ENCODE measurements at regions not wholly inside any gene's neighbourhood (a gene's known extent, or its start where the extent isn't known, plus 50 kb on each side); places are given as distances from the start of the nearest gene placed in this dataset.

- no peak for DNase-seq
Observed at GRCh38 chr1:112319371-112320040, 76.5 kb upstream of the CTTNBP2NL start.

GRCh38 chr1:112320058-112320457 lies 76.0 kb upstream of the CTTNBP2NL start:
- DNase-seq: no peak

GRCh38 chr1:112322018-112322417 lies 74.0 kb upstream of the CTTNBP2NL start:
- DNase-seq: no peak

GRCh38 chr1:112322983-112323678 lies 72.9 kb upstream of the CTTNBP2NL start:
- DNase-seq: no peak

GRCh38 chr1:112325504-112325903 lies 70.5 kb upstream of the CTTNBP2NL start:
- no peak for DNase-seq

- no peak for DNase-seq
Observed at GRCh38 chr1:112328600-112328999, 67.4 kb upstream of the CTTNBP2NL start.

GRCh38 chr1:112332176-112333150 lies 63.6 kb upstream of the CTTNBP2NL start:
- no peak for DNase-seq

- DNase-seq: no peak
Observed at GRCh38 chr1:112335351-112335750, 60.7 kb upstream of the CTTNBP2NL start.

GRCh38 chr1:112337028-112337531 lies 58.9 kb upstream of the CTTNBP2NL start:
- no peak for DNase-seq

GRCh38 chr1:112341986-112342385 lies 54.0 kb upstream of the CTTNBP2NL start:
- DNase-seq: no peak

- no peak for DNase-seq
Observed at GRCh38 chr1:112342558-112342957, 53.5 kb upstream of the CTTNBP2NL start.

GRCh38 chr1:112344754-112345423 lies 51.1 kb upstream of the CTTNBP2NL start:
- DNase-seq: no peak
